ENCODE measurements at regions not wholly inside any gene's neighbourhood (a gene's known extent, or its start where the extent isn't known, plus 50 kb on each side); places are given as distances from the start of the nearest gene placed in this dataset.

GRCh38 chr3:163056874-163057497 lies 1560.4 kb downstream of the OTOL1 start:
- Mint-ChIP-seq H3K4me3 (no peak overlapping the region), H3K4me1 (no peaks in the 10 kb centered on the region), H3K36me3 (ENCODE audit: low read depth) (no peaks in the 10 kb centered on the region), H3K27me3 (ENCODE audit: low read depth) (no peaks in the 10 kb centered on the region), H3K9me3 (no peaks in the 10 kb centered on the region), H3K27ac (ENCODE audit: unreplicated experiment) (no peak overlapping the region)
- TF ChIP-seq CTCF (conservative IDR thresholded peaks at IDR 0.05) = peak; percentile 77
- peak; percentile 64 for DNase-seq (ENCODE audit: low read depth, low spot score)

- Mint-ChIP-seq H3K4me1 (no peaks in the 10 kb centered on the region), H3K27me3 (ENCODE audit: low read depth) (no peaks in the 10 kb centered on the region), H3K27ac (ENCODE audit: unreplicated experiment) (no peak overlapping the region), H3K36me3 (ENCODE audit: low read depth) (no peaks in the 10 kb centered on the region), H3K9me3 (no peaks in the 10 kb centered on the region), H3K4me3 (no peak overlapping the region)
- no peak for TF ChIP-seq CTCF (conservative IDR thresholded peaks at IDR 0.05)
- DNase-seq (ENCODE audit: low read depth, low spot score) = no peak
These were observed 1561.6 kb downstream of the OTOL1 start for GRCh38 chr3:163058031-163058854.

- no peaks in the 10 kb centered on the region for H3K27me3 Mint-ChIP-seq (ENCODE audit: low read depth)
- H3K27ac Mint-ChIP-seq (ENCODE audit: unreplicated experiment) = no peak overlapping the region
- peaks cover 3% of the 10 kb centered on the region for H3K36me3 Mint-ChIP-seq (ENCODE audit: low read depth)
- peaks cover 10% of the 10 kb centered on the region for H3K9me3 Mint-ChIP-seq
- no peak overlapping the region for H3K4me3 Mint-ChIP-seq
- H3K4me1 Mint-ChIP-seq = no peaks in the 10 kb centered on the region
- DNase-seq (ENCODE audit: low read depth, low spot score) = no peak
- no peak for TF ChIP-seq CTCF (conservative IDR thresholded peaks at IDR 0.05)
These were observed 1575.1 kb downstream of the OTOL1 start for GRCh38 chr3:163071713-163072112.

Data from neural crest cell (in vitro differentiated cells).